KOPT-K1 (cell line): ENCODE measurements at regions not wholly inside any gene's neighbourhood (a gene's known extent, or its start where the extent isn't known, plus 50 kb on each side); places are given as distances from the start of the nearest gene placed in this dataset.
A peak's percentile ranks its signal among the peaks of the same experiment; 100 is the strongest.

ENCODE experiments used
- H3K27ac ChIP-seq: fragments of 200-600 bp; sonication (generic); 2 replicates; pipeline ENCODE4 v1.5.1; 2016; ENCODE audit warnings: antibody characterized with exemption, mild to moderate bottlenecking, low read depth, low read length; ENCODE audit not compliant: poor library complexity, severe bottlenecking
- H3K36me3 ChIP-seq: fragments of 200-600 bp; sonication (generic); 2 replicates; pipeline ENCODE4 v1.5.1; 2017; ENCODE audit warnings: antibody characterized with exemption, mild to moderate bottlenecking, low read length, moderate library complexity; ENCODE audit not compliant: insufficient read depth
- H3K9me3 ChIP-seq: fragments of 200-600 bp; sonication (generic); 2 replicates; pipeline ENCODE4 v1.5.1; 2017; ENCODE audit warnings: antibody characterized with exemption, low read length, mild to moderate bottlenecking; ENCODE audit not compliant: insufficient read depth, poor library complexity, severe bottlenecking

GRCh38 chr3:194231929-194232832 is 96.2 kb downstream of the HES1 start:
- H3K9me3 ChIP-seq, result peaks cover 7% of the 10 kb centered on the region
- no peak overlapping the region for H3K27ac ChIP-seq
- no peaks in the 10 kb centered on the region for H3K36me3 ChIP-seq

GRCh38 chr3:194233150-194233549 is 97.2 kb downstream of the HES1 start:
- no peaks in the 10 kb centered on the region for H3K36me3 ChIP-seq
- H3K9me3 ChIP-seq, result peaks cover 7% of the 10 kb centered on the region
- no peak overlapping the region for H3K27ac ChIP-seq

GRCh38 chr3:194235160-194235559 is 99.2 kb downstream of the HES1 start:
- H3K27ac ChIP-seq, result no peak overlapping the region
- H3K36me3 ChIP-seq, result no peaks in the 10 kb centered on the region
- H3K9me3 ChIP-seq, result peaks cover 7% of the 10 kb centered on the region

GRCh38 chr3:194237110-194237509 is 101.2 kb downstream of the HES1 start:
- peaks cover 7% of the 10 kb centered on the region for H3K9me3 ChIP-seq

GRCh38 chr3:194240766-194241165 is 104.8 kb downstream of the HES1 start:
- Histone ChIP-seq H3K36me3 (no peaks in the 10 kb centered on the region), H3K9me3 (peaks cover 7% of the 10 kb centered on the region), H3K27ac (no peak overlapping the region)

More at GRCh38 chr3:194237110-194237509, 101.2 kb downstream of the HES1 start:
- Histone ChIP-seq H3K27ac (no peak overlapping the region), H3K36me3 (no peaks in the 10 kb centered on the region)

- Histone ChIP-seq H3K27ac (no peak overlapping the region), H3K9me3 (no peaks in the 10 kb centered on the region), H3K36me3 (no peaks in the 10 kb centered on the region)
These were observed 107.4 kb downstream of the HES1 start for GRCh38 chr3:194243172-194243837.

GRCh38 chr3:194244167-194244566 is 107.0 kb downstream of the CPN2 start:
- Histone ChIP-seq H3K27ac (no peak overlapping the region), H3K9me3 (no peaks in the 10 kb centered on the region), H3K36me3 (no peaks in the 10 kb centered on the region)

GRCh38 chr3:194245474-194245873 is 105.7 kb downstream of the CPN2 start:
- Histone ChIP-seq H3K27ac (no peak overlapping the region), H3K9me3 (no peaks in the 10 kb centered on the region), H3K36me3 (no peaks in the 10 kb centered on the region)

GRCh38 chr3:194245975-194246561 is 105.1 kb downstream of the CPN2 start:
- H3K27ac ChIP-seq, result no peak overlapping the region
- no peaks in the 10 kb centered on the region for H3K36me3 ChIP-seq

GRCh38 chr3:194246709-194247349 is 104.3 kb downstream of the CPN2 start:
- no peak overlapping the region for H3K27ac ChIP-seq
- no peaks in the 10 kb centered on the region for H3K9me3 ChIP-seq
- H3K36me3 ChIP-seq, result no peaks in the 10 kb centered on the region

More at GRCh38 chr3:194245975-194246561, 105.1 kb downstream of the CPN2 start:
- no peaks in the 10 kb centered on the region for H3K9me3 ChIP-seq

GRCh38 chr3:194247350-194247740 is 103.8 kb downstream of the CPN2 start:
- H3K9me3 ChIP-seq, result no peaks in the 10 kb centered on the region
- H3K27ac ChIP-seq, result no peak overlapping the region
- H3K36me3 ChIP-seq, result no peaks in the 10 kb centered on the region

GRCh38 chr3:194249323-194250097 is 101.6 kb downstream of the CPN2 start:
- Histone ChIP-seq H3K36me3 (no peaks in the 10 kb centered on the region), H3K27ac (peak overlapping the region; percentile 0), H3K9me3 (no peaks in the 10 kb centered on the region)

- Histone ChIP-seq H3K36me3 (no peaks in the 10 kb centered on the region), H3K9me3 (no peaks in the 10 kb centered on the region), H3K27ac (no peak overlapping the region)
These were observed 100.8 kb downstream of the CPN2 start for GRCh38 chr3:194250098-194251002.
